Keratinocyte (primary cell): ENCODE measurements at regions not wholly inside any gene's neighbourhood (a gene's known extent, or its start where the extent isn't known, plus 50 kb on each side); places are given as distances from the start of the nearest gene placed in this dataset.

Source experiments
- DNase-seq: peaks from one replicate; pipeline ENCODE4 v3.0.0-alpha.2; 2011; ENCODE audit warnings: low read depth, missing footprints, low spot score
- FAIRE-seq: peaks from 2 replicates; lab custom pipeline; 2011; peaks lifted over from hg19 to GRCh38; lab: Jason Lieb, UNC
- H2AFZ ChIP-seq: 2 replicates; pipeline ENCODE4 v1.6.0; 2012; ENCODE audit warnings: low read length, control low read depth, inconsistent platforms; ENCODE audit not compliant: control insufficient read depth
- H3K27ac ChIP-seq: 2 replicates; pipeline ENCODE4 v1.5.1; 2011; ENCODE audit warnings: low read length; ENCODE audit not compliant: control insufficient read depth, insufficient read depth
- H3K27me3 ChIP-seq: 3 replicates; pipeline ENCODE4 v1.6.0; 2011; ENCODE audit warnings: low read length; ENCODE audit not compliant: control insufficient read depth, insufficient read depth; ENCODE audit errors: extremely low read depth
- H3K36me3 ChIP-seq, 2 experiments: 2 replicates in 1 of 2; 3 replicates in 1 of 2; pipeline ENCODE4 v1.5.1; 2011; ENCODE audit warnings: low read length in 2 of 2, mild to moderate bottlenecking in 1 of 2; ENCODE audit not compliant: control insufficient read depth in 2 of 2, insufficient read depth in 2 of 2; ENCODE audit errors: extremely low read depth in 1 of 2
- H3K4me1 ChIP-seq: 3 replicates; pipeline ENCODE4 v1.5.1; 2011; ENCODE audit warnings: low read length; ENCODE audit not compliant: control insufficient read depth, insufficient read depth; ENCODE audit errors: extremely low read depth
- H3K4me2 ChIP-seq: 3 replicates; pipeline ENCODE4 v1.6.0; 2011; ENCODE audit warnings: low read depth, low read length; ENCODE audit not compliant: control insufficient read depth, insufficient read depth; ENCODE audit errors: extremely low read depth
- H3K4me3 ChIP-seq, 3 experiments: fragments of 200-600 bp in 1 of 3; sonication (generic) in 1 of 3; 2 replicates in 2 of 3; 3 replicates in 1 of 3; pipeline ENCODE4 v1.5.1; 2011 to 2016; ENCODE audit warnings: low read length in 3 of 3, mild to moderate bottlenecking in 3 of 3, control low read depth in 2 of 3, inconsistent platforms in 1 of 3, low read depth in 1 of 3, mixed read lengths in 1 of 3, mixed run types in 1 of 3, moderate library complexity in 1 of 3; ENCODE audit not compliant: control insufficient read depth in 2 of 3, insufficient read depth in 2 of 3; ENCODE audit errors: extremely low read depth in 1 of 3
- H3K79me2 ChIP-seq: 2 replicates; pipeline ENCODE4 v1.6.0; 2012; ENCODE audit warnings: low read length; ENCODE audit not compliant: control insufficient read depth, insufficient read depth
- H3K9ac ChIP-seq: 3 replicates; pipeline ENCODE4 v1.6.0; 2011; ENCODE audit warnings: low read length; ENCODE audit not compliant: control insufficient read depth, insufficient read depth; ENCODE audit errors: extremely low read depth
- H3K9me1 ChIP-seq: 3 replicates; pipeline ENCODE4 v1.6.0; 2011; ENCODE audit warnings: low read length; ENCODE audit not compliant: control insufficient read depth, insufficient read depth; ENCODE audit errors: extremely low read depth
- H3K9me3 ChIP-seq: 2 replicates; pipeline ENCODE4 v1.5.1; 2012; ENCODE audit warnings: low read depth, low read length; ENCODE audit not compliant: control insufficient read depth
- H4K20me1 ChIP-seq: 3 replicates; pipeline ENCODE4 v1.6.0; 2011; ENCODE audit warnings: low read length; ENCODE audit not compliant: control insufficient read depth, insufficient read depth; ENCODE audit errors: extremely low read depth
- CTCF ChIP-seq, 3 experiments: IDR thresholded peaks in 1 of 3; conservative IDR thresholded peaks in 1 of 3; optimal IDR thresholded peaks in 1 of 3; 2 replicates in 2 of 3; 3 replicates in 1 of 3; pipeline versions ENCODE3 to v1.5.1; 2011; ENCODE audit warnings: low read length in 3 of 3, mild to moderate bottlenecking in 3 of 3, moderate library complexity in 2 of 3, control low read depth in 1 of 3, inconsistent platforms in 1 of 3; ENCODE audit not compliant: insufficient read depth in 2 of 3; ENCODE audit errors: extremely low read depth in 1 of 3
- EZH2 ChIP-seq: IDR thresholded peaks from one replicate; pipeline ENCODE4 v1.6.1; 2012; ENCODE audit warnings: inconsistent platforms, mild to moderate bottlenecking, low read length, moderate library complexity
- dilution Hi-C: fragments of 300-500 bp; cut with MboI; formaldehyde crosslinking; loops from one replicate; pipeline ENCODE4 v1.7.0; 2020; ENCODE audit warnings: low sequenced_read_pairs; ENCODE audit not compliant: extremely low pct_ligation_motif_present

DNA sequence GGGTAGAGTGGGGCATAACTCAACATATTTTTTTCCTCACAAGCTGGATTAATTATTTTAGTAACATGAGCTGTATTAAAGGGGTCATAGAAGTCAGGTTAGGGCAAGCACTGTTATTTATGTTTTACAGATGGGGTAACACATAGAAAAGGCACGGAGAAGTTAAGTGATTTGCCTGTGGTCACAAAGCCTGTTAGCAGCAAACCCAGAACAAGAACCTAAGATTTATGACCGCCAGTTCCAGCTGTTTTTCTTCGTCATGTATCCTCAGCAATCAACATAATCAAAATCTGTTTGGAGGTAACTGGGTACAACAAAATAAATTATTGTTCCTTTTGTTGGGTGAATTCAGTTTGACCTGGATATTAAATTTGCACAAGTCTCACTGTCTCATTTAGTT, 57.2 kb upstream of the BET1 start:
- Histone ChIP-seq H3K4me3 (no peak overlapping the region), H3K9me3 (no peaks in the 10 kb centered on the region), H3K27ac (no peak overlapping the region), H3K9me1 (no peaks in the 10 kb centered on the region), H3K79me2 (no peaks in the 10 kb centered on the region), H3K4me2 (no peak overlapping the region), H2AFZ (peak overlapping the region; percentile 10), H3K9ac (no peak overlapping the region), H4K20me1 (no peaks in the 10 kb centered on the region), H3K27me3 (no peaks in the 10 kb centered on the region), H3K4me1 (peaks cover 13% of the 10 kb centered on the region), H3K36me3 (no peaks in the 10 kb centered on the region)
- TF ChIP-seq EZH2 (no peak), CTCF (optimal IDR thresholded peaks at IDR 0.05 in 1 of 3, IDR thresholded peaks at IDR 0.05 in 1 of 3, conservative IDR thresholded peaks at IDR 0.05 in 1 of 3; ENCODE audit: extremely low read depth in 1 of 3, insufficient read depth in 2 of 3, low read length in 3 of 3) (no peak)
- FAIRE-seq: no peak
- dilution Hi-C loops: no loop called here
- no peak for DNase-seq

GRCh38 chr7:94062372-94062771, 58.2 kb upstream of the BET1 start:
- H3K79me2 ChIP-seq: no peaks in the 10 kb centered on the region
- H3K9me1 ChIP-seq: no peaks in the 10 kb centered on the region
- H3K4me1 ChIP-seq: peaks cover 20% of the 10 kb centered on the region
- dilution Hi-C loops: no loop called here
- H3K4me2 ChIP-seq: no peak overlapping the region
- DNase-seq (no peak), FAIRE-seq (no peak)
- no peak overlapping the region for H3K27ac ChIP-seq
- no peaks in the 10 kb centered on the region for H4K20me1 ChIP-seq
- no peak overlapping the region for H3K4me3 ChIP-seq
- H3K27me3 ChIP-seq: no peaks in the 10 kb centered on the region
- no peak overlapping the region for H3K9ac ChIP-seq
- no peaks in the 10 kb centered on the region for H3K9me3 ChIP-seq
- H3K36me3 ChIP-seq: no peaks in the 10 kb centered on the region
- TF ChIP-seq CTCF (optimal IDR thresholded peaks at IDR 0.05 in 1 of 3, IDR thresholded peaks at IDR 0.05 in 1 of 3, conservative IDR thresholded peaks at IDR 0.05 in 1 of 3; ENCODE audit: extremely low read depth in 1 of 3, insufficient read depth in 2 of 3, low read length in 3 of 3) (no peak), EZH2 (no peak)
- peak overlapping the region; percentile 35 for H2AFZ ChIP-seq
